Left ventricle myocardium inferior (tissue), 1 donor: ENCODE measurements at regions not wholly inside any gene's neighbourhood (a gene's known extent, or its start where the extent isn't known, plus 50 kb on each side); places are given as distances from the start of the nearest gene placed in this dataset.

Experiments used
- DNase-seq: peaks from one replicate; pipeline ENCODE4 v3.0.0-alpha.2; 2020
- H3K27ac ChIP-seq: fragments of 200-600 bp; replicated peaks from 2 replicates; pipeline ENCODE4 v1.8.0; 2021
- H3K27me3 ChIP-seq: fragments of 200-600 bp; 2 replicates; pipeline ENCODE4 v1.8.0; 2021; ENCODE audit warnings: low read depth
- H3K36me3 ChIP-seq: fragments of 200-600 bp; 2 replicates; pipeline ENCODE4 v1.8.0; 2021
- H3K4me1 ChIP-seq: fragments of 200-600 bp; 2 replicates; pipeline ENCODE4 v1.8.0; 2021
- H3K4me3 ChIP-seq: fragments of 200-600 bp; 2 replicates; pipeline ENCODE4 v1.8.0; 2021; ENCODE audit warnings: mild to moderate bottlenecking, moderate library complexity
- H3K9me3 ChIP-seq: fragments of 200-600 bp; replicated peaks from 2 replicates; pipeline ENCODE4 v1.8.0; 2021
- intact Hi-C: fragments of 100-400 bp; cut with micrococcal nuclease; formaldehyde crosslinking; loops from one replicate; pipeline ENCODE4 v1.11.0; 2022
- TF ChIP-seq, protein P1 (sequence below): fragments of 200-600 bp; IDR thresholded peaks from 2 replicates; pipeline ENCODE4 v1.8.0; 2021; ENCODE audit warnings: antibody characterized with exemption, mild to moderate bottlenecking, borderline replicate concordance
- donor health status: DM: no; HTN: yes; CAD: no; lungs with severe emphysema.

GRCh38 chr9:613771-614347 is 227.6 kb upstream of the DMRT1 start:
- intact Hi-C loops = loop anchor here (5.0 kb wide), 1 partner anchor 148 kb away; no protein-coding TSS in a partner anchor
- peak overlapping the region; percentile 32 for H3K4me3 ChIP-seq

DNA sequence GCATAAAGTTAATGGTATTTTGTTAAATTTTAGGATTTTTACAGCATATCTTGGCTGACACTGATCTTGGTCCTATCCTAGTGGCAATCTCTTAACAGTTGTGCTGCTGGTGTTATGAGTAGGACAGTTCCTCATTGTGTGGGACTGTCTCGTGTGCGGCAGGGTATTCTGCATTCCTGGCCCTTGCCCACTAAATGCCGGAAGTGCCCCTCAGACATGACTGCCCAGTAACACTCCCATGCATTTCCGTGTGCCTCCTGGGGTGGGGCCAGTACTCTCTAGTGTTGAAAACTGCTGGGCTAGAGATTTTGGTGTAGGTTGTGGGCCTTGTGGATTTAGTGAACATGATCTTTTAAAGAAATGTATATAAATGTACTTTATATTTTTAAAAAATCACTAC is 227.1 kb upstream of the DMRT1 start:
- no peaks in the 10 kb centered on the region for H3K9me3 ChIP-seq
- no peak for DNase-seq
- TF ChIP-seq, protein P1, sequence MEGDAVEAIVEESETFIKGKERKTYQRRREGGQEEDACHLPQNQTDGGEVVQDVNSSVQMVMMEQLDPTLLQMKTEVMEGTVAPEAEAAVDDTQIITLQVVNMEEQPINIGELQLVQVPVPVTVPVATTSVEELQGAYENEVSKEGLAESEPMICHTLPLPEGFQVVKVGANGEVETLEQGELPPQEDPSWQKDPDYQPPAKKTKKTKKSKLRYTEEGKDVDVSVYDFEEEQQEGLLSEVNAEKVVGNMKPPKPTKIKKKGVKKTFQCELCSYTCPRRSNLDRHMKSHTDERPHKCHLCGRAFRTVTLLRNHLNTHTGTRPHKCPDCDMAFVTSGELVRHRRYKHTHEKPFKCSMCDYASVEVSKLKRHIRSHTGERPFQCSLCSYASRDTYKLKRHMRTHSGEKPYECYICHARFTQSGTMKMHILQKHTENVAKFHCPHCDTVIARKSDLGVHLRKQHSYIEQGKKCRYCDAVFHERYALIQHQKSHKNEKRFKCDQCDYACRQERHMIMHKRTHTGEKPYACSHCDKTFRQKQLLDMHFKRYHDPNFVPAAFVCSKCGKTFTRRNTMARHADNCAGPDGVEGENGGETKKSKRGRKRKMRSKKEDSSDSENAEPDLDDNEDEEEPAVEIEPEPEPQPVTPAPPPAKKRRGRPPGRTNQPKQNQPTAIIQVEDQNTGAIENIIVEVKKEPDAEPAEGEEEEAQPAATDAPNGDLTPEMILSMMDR = no peak

More at GRCh38 chr9:613771-614347, 227.6 kb upstream of the DMRT1 start:
- peak; percentile 64 for DNase-seq
- Histone ChIP-seq H3K4me1 (peaks cover 98% of the 10 kb centered on the region), H3K36me3 (no peaks in the 10 kb centered on the region), H3K9me3 (no peaks in the 10 kb centered on the region), H3K27ac (peak overlapping the region; percentile 67), H3K27me3 (no peaks in the 10 kb centered on the region)
- TF ChIP-seq, protein P1 = peak; percentile 82

GRCh38 chr9:615756-616155 is 225.7 kb upstream of the DMRT1 start:
- intact Hi-C loops = no loop called here
- H3K4me3 ChIP-seq = no peak overlapping the region
- TF ChIP-seq, protein P1 = no peak
- H3K27me3 ChIP-seq = no peaks in the 10 kb centered on the region
- DNase-seq = no peak
- peaks cover 92% of the 10 kb centered on the region for H3K4me1 ChIP-seq
- peak overlapping the region; percentile 67 for H3K27ac ChIP-seq
- no peaks in the 10 kb centered on the region for H3K9me3 ChIP-seq
- no peaks in the 10 kb centered on the region for H3K36me3 ChIP-seq

More for the DNA sequence above, 227.1 kb upstream of the DMRT1 start:
- Histone ChIP-seq H3K4me1 (peaks cover 99% of the 10 kb centered on the region), H3K27ac (peak overlapping the region; percentile 67), H3K36me3 (no peaks in the 10 kb centered on the region), H3K4me3 (peak overlapping the region; percentile 32), H3K27me3 (no peaks in the 10 kb centered on the region)
- intact Hi-C loops = loop anchor here (5.0 kb wide), 1 partner anchor 148 kb away; no protein-coding TSS in a partner anchor

DNA sequence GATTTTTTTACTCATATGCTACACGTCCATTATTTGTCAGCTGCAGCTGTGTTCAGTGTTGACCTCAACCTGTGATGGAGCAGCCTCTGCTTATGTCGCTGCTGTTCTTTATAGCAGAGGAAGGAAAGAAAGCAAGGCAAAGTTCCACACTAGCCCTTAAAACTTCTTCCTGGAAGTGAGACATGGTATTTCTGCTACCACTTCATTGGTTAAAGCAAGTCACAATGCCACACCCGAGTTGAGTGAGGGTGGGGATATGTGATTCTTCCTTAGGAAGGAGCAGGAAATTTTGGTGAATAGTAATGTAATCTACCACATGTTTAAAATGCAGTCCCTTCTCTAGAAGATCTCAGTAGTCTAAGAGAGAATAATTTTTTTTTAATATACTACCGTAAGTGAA is 224.8 kb upstream of the DMRT1 start:
- H3K4me1 ChIP-seq = peaks cover 93% of the 10 kb centered on the region
- TF ChIP-seq, protein P1 = no peak
- no peak overlapping the region for H3K4me3 ChIP-seq
- no peaks in the 10 kb centered on the region for H3K36me3 ChIP-seq
- intact Hi-C loops = no loop called here
- no peak for DNase-seq
- peak overlapping the region; percentile 54 for H3K27ac ChIP-seq
- H3K27me3 ChIP-seq = no peaks in the 10 kb centered on the region
- no peaks in the 10 kb centered on the region for H3K9me3 ChIP-seq

GRCh38 chr9:617445-618085 is 223.9 kb upstream of the DMRT1 start:
- H3K4me3 ChIP-seq = no peak overlapping the region
- no peak for DNase-seq
- H3K27ac ChIP-seq = peak overlapping the region; percentile 54
- H3K4me1 ChIP-seq = peaks cover 85% of the 10 kb centered on the region
- intact Hi-C loops = no loop called here
- H3K36me3 ChIP-seq = no peaks in the 10 kb centered on the region
- TF ChIP-seq, protein P1 = no peak
- H3K9me3 ChIP-seq = no peaks in the 10 kb centered on the region
- H3K27me3 ChIP-seq = no peaks in the 10 kb centered on the region
